GM12865 (cell line): ENCODE measurements at regions not wholly inside any gene's neighbourhood (a gene's known extent, or its start where the extent isn't known, plus 50 kb on each side); places are given as distances from the start of the nearest gene placed in this dataset.

Experiments
- DNase-seq: peaks from one replicate; pipeline ENCODE4 v3.0.0; 2010; ENCODE audit warnings: low read depth
- H3K4me3 ChIP-seq: 2 replicates; pipeline ENCODE4 v1.5.1; 2011; ENCODE audit warnings: mild to moderate bottlenecking, low read depth, low read length, control low read depth
- CTCF ChIP-seq: IDR thresholded peaks from 2 replicates; pipeline ENCODE4 v1.5.1; 2011; ENCODE audit warnings: low read length, control low read depth, low read depth, inconsistent platforms; ENCODE audit not compliant: insufficient read depth; ENCODE audit errors: missing control alignments

- no peak for DNase-seq
- no peak overlapping the region for H3K4me3 ChIP-seq
These were observed 151.2 kb upstream of the TAB2 start for GRCh38 chr6:149166336-149166735.

GRCh38 chr6:149166747-149167146, 150.8 kb upstream of the TAB2 start:
- no peak for TF ChIP-seq CTCF
- no peak for DNase-seq
- no peak overlapping the region for H3K4me3 ChIP-seq

More at GRCh38 chr6:149166336-149166735, 151.2 kb upstream of the TAB2 start:
- TF ChIP-seq CTCF: no peak

GRCh38 chr6:149168968-149169367, 148.5 kb upstream of the TAB2 start:
- DNase-seq: peak; percentile 29
- TF ChIP-seq CTCF: no peak
- no peak overlapping the region for H3K4me3 ChIP-seq

DNA sequence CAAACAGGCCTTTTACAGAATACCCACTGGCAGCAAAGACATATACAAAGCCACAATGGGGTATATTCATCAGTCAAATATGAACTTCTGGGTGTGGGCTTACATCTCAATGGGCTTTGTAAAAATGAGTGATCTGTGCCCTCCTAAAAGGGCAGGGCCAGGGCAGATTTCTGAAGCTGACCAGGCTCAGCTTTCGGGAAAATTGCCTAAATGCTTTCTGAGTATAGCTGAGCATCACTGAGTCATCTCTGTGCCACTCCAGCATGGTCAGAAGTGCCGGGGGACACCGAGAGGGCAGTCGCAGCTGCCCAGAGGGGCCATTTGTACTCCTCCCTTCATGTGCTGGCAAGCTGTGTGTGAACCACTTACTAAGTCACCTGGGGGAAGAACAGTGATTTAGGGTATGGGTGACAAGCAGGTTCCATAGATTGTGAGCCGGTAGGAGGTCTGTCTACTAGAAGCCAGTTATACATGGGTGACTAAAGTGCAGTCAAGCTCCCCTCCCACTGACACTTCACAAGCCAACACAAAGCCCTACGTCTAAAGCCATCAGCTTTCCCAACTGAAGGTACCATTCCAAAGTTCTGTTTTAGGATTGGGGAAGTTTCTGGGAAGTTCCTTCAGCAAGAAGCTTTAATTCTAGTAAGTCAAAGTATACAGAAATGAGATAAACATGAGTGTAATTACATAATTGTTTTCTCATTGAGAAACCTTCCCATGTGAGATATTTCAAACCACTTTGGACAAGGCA, 147.6 kb upstream of the TAB2 start:
- TF ChIP-seq CTCF: no peak
- H3K4me3 ChIP-seq: no peak overlapping the region
- DNase-seq: peak; percentile 12

- peak; percentile 64 for DNase-seq
- no peak for TF ChIP-seq CTCF
- no peak overlapping the region for H3K4me3 ChIP-seq
These were observed 146.7 kb upstream of the TAB2 start for GRCh38 chr6:149170564-149171452.

GRCh38 chr6:149173222-149173621, 144.3 kb upstream of the TAB2 start:
- TF ChIP-seq CTCF: no peak
- no peak overlapping the region for H3K4me3 ChIP-seq
- no peak for DNase-seq

GRCh38 chr6:149174962-149175361, 142.6 kb upstream of the TAB2 start:
- TF ChIP-seq CTCF: no peak
- no peak for DNase-seq
- H3K4me3 ChIP-seq: no peak overlapping the region
